ENCODE measurements at regions not wholly inside any gene's neighbourhood (a gene's known extent, or its start where the extent isn't known, plus 50 kb on each side); places are given as distances from the start of the nearest gene placed in this dataset.
"Not testable (repeated sequence)": the region's sequence is repeated elsewhere in the genome, so short reads cannot be mapped to it uniquely, and the experiment has no call there.

- no peak for DNase-seq (ENCODE audit: low read depth, low spot score)
Measured at GRCh38 chr2:111251711-111252110, 131.0 kb downstream of the BCL2L11 start.

GRCh38 chr2:111252436-111252835 is 131.7 kb downstream of the BCL2L11 start:
- DNase-seq (ENCODE audit: low read depth, low spot score) = no peak

GRCh38 chr2:111254916-111255315 is 134.2 kb downstream of the BCL2L11 start:
- DNase-seq (ENCODE audit: low read depth, low spot score) = not testable (repeated sequence)

GRCh38 chr2:111256628-111257027 is 135.9 kb downstream of the BCL2L11 start:
- not testable (repeated sequence) for DNase-seq (ENCODE audit: low read depth, low spot score)

GRCh38 chr2:111257607-111258006 is 136.9 kb downstream of the BCL2L11 start:
- not testable (repeated sequence) for DNase-seq (ENCODE audit: low read depth, low spot score)

- DNase-seq (ENCODE audit: low read depth, low spot score) = not testable (repeated sequence)
Measured at GRCh38 chr2:111258318-111258717, 137.6 kb downstream of the BCL2L11 start.

GRCh38 chr2:111262627-111263379 is 142.1 kb downstream of the BCL2L11 start:
- DNase-seq (ENCODE audit: low read depth, low spot score) = not testable (repeated sequence)

- DNase-seq (ENCODE audit: low read depth, low spot score) = not testable (repeated sequence)
Measured at GRCh38 chr2:111263380-111264017, 142.8 kb downstream of the BCL2L11 start.

GRCh38 chr2:111264956-111265355 is 144.2 kb downstream of the BCL2L11 start:
- DNase-seq (ENCODE audit: low read depth, low spot score) = not testable (repeated sequence)

- DNase-seq (ENCODE audit: low read depth, low spot score) = not testable (repeated sequence)
Measured at GRCh38 chr2:111266556-111266955, 145.8 kb downstream of the BCL2L11 start.

- DNase-seq (ENCODE audit: low read depth, low spot score) = not testable (repeated sequence)
Measured at GRCh38 chr2:111267038-111267437, 146.3 kb downstream of the BCL2L11 start.

GRCh38 chr2:111269761-111270323 is 149.1 kb downstream of the BCL2L11 start:
- DNase-seq (ENCODE audit: low read depth, low spot score) = not testable (repeated sequence)

GRCh38 chr2:111270569-111270968 is 149.9 kb downstream of the BCL2L11 start:
- not testable (repeated sequence) for DNase-seq (ENCODE audit: low read depth, low spot score)

GRCh38 chr2:111271647-111272304 is 151.1 kb downstream of the BCL2L11 start:
- DNase-seq (ENCODE audit: low read depth, low spot score) = not testable (repeated sequence)

GRCh38 chr2:111273007-111273406 is 152.3 kb downstream of the BCL2L11 start:
- DNase-seq (ENCODE audit: low read depth, low spot score) = not testable (repeated sequence)

- DNase-seq (ENCODE audit: low read depth, low spot score) = not testable (repeated sequence)
Measured at GRCh38 chr2:111275047-111275853, 154.5 kb downstream of the BCL2L11 start.

GRCh38 chr2:111275854-111276171 is 155.1 kb downstream of the BCL2L11 start:
- DNase-seq (ENCODE audit: low read depth, low spot score) = not testable (repeated sequence)

- DNase-seq (ENCODE audit: low read depth, low spot score) = not testable (repeated sequence)
Measured at GRCh38 chr2:111278133-111278532, 157.4 kb downstream of the BCL2L11 start.

GRCh38 chr2:111280709-111281286 is 160.1 kb downstream of the BCL2L11 start:
- not testable (repeated sequence) for DNase-seq (ENCODE audit: low read depth, low spot score)

GRCh38 chr2:111282162-111282561 is 161.4 kb downstream of the BCL2L11 start:
- not testable (repeated sequence) for DNase-seq (ENCODE audit: low read depth, low spot score)
